HS-27A (cell line): ENCODE measurements at regions not wholly inside any gene's neighbourhood (a gene's known extent, or its start where the extent isn't known, plus 50 kb on each side); places are given as distances from the start of the nearest gene placed in this dataset.
A peak's percentile ranks its signal among the peaks of the same experiment; 100 is the strongest.
"Not testable (repeated sequence)": the region's sequence is repeated elsewhere in the genome, so short reads cannot be mapped to it uniquely, and the experiment has no call there.

Experiments
- DNase-seq: peaks from one replicate; pipeline ENCODE4 v3.0.0-alpha.2; 2012; ENCODE audit warnings: low read depth, missing footprints

- DNase-seq: not testable (repeated sequence)
Measured at GRCh38 chr16:88243921-88244320, 138.8 kb upstream of the ZNF469 start.

- DNase-seq: peak; percentile 59
Measured at GRCh38 chr16:88245241-88246081, 137.3 kb upstream of the ZNF469 start.

GRCh38 chr16:88246955-88247582, 135.7 kb upstream of the ZNF469 start:
- DNase-seq: not testable (repeated sequence)

- DNase-seq: not testable (repeated sequence)
Measured at GRCh38 chr16:88247583-88247966, 135.2 kb upstream of the ZNF469 start.

GRCh38 chr16:88248761-88249160, 134.0 kb upstream of the ZNF469 start:
- DNase-seq: not testable (repeated sequence)

DNA sequence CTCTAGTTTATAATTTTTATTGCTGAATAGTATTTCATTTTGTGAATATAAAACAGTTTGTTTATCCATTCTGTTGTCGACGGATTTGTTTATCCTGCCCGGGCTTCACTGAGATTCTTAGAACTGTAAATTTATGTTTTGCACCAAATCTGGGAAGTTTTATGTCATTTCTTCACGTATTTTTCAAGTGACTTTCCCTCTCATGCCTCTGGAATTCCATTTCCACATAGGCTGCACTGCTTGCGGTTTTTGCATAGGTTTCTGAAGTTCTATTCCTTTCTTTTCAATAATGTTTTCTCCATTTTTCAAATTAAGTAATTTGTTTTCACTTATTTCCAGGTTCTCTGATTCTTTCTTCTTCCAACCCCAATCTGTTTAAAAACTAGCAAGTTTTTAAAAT, 132.4 kb upstream of the ZNF469 start:
- not testable (repeated sequence) for DNase-seq

DNA sequence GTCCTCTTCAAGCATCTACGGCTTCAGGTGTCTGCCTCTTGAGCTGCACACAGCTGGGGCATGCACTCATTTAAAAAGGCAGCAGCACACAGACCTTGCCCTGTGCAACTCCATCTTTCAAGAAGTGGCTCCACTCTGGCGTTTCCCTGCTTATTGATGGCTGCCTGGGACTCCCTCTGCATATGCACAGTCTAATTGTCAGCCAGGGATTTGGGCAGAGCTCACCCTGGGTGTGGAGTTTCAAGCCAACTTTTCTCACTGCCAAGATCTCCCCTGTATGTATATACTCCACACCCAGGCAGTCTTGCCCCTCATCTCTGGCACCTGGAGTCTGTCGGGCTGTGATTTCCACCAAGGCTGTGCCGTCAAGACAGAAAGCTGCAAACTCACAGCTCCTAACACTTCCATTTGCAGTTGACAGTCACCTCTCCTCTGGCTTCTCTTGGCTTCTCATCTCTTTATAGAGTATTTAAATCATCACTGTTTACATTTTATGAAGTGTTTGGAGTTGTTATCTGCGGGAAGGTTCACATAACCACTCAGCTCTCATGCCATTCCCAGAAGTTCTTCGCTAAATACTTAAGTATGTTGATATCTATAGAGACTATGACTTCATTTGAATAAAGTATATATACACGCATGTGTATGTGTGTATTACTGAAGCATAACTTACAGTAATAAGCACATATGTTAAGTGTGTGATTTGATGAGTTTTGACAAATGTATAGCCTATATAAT, 130.5 kb upstream of the ZNF469 start:
- not testable (repeated sequence) for DNase-seq

- not testable (repeated sequence) for DNase-seq
Measured at GRCh38 chr16:88258141-88258540, 124.6 kb upstream of the ZNF469 start.

GRCh38 chr16:88258764-88259525, 123.8 kb upstream of the ZNF469 start:
- DNase-seq: not testable (repeated sequence)

- DNase-seq: not testable (repeated sequence)
Measured at GRCh38 chr16:88259538-88259937, 123.2 kb upstream of the ZNF469 start.

DNA sequence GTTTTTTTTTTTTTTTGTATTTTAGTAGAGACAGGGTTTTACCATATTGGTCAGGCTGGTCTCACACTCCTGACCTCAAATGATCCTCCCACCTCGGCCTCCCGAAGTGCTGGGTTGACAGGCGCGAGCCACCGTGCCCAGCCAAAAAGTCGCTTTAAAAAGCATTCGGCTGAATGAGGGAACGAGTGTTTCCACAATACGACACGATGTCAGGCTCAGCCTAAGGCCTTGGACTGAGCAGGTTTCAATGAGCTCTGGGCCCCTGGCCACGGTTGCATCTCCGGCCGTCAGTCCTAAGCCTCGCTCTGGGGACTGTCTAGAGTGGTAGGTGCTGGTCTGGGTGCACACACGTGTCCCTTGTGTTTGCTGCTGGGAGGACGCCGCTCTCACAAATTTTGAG, 122.6 kb upstream of the ZNF469 start:
- not testable (repeated sequence) for DNase-seq

- DNase-seq: not testable (repeated sequence)
Measured at GRCh38 chr16:88260881-88261665, 121.7 kb upstream of the ZNF469 start.

- DNase-seq: not testable (repeated sequence)
Measured at GRCh38 chr16:88261814-88262605, 120.7 kb upstream of the ZNF469 start.

- not testable (repeated sequence) for DNase-seq
Measured at GRCh38 chr16:88262858-88263563, 119.7 kb upstream of the ZNF469 start.

GRCh38 chr16:88263681-88264287, 119.0 kb upstream of the ZNF469 start:
- not testable (repeated sequence) for DNase-seq

DNA sequence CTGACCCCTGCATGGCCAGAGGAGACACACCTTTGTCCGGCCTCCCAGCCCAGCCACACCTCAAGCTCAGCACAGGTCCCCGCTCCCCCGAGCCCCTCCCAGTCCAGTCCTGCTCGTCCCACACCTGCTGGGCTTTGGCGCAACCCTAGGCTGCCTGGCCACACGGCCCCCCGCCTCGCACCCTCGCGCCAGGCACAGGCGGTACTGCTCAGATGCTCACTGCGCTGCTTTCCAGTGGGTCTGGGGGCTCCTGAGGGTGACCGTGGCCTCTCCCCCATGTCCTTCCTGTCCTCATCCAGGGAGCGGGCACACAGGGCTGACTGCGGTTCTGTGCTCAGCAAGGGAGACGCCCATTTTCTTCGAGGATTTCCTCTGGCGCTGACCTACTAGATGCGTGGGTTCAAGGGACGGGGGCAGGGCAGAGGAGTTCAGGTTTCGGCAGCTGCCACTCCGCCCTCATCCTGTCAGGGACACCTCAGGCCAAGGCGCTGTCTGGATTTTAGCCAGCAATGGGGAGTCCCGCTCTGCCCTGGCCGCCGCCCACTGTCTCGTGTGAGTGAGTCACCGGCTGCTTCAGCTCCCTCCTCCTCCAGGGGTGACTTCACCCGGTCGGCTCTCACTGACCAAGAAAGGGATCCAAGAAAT, 118.0 kb upstream of the ZNF469 start:
- DNase-seq: peak; percentile 59

DNA sequence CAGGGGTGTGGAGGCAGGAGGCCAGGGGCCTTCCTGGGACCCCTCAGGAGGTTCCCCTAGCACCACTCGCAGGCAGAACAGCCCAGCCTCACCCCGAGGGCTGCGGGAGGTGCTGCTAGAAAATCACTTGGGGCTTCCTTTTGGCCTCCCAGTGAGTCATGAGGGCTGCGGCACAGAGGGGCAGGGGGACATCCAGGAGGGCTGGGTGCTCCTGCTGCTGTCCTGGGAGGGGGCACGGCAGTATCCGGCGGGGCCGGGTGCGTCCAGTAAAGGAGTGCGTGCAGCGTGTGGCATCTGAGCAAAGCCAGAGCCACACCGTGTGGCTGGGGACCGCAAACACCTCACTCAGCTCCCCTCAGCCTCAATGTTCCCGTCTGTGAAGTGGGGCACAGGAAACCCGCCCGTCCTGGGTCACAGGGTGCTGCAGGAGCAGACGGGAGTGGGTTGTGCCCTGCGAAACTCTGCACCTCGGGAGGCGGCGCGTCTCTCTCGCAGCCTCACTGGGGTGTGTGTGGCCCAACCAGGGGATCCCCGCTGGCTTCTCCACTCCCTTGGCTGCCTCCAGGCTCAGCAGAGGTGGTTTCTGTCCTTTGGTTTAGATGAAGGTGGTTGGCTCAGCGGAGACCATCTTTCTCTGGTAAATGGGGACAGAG, 117.3 kb upstream of the ZNF469 start:
- not testable (repeated sequence) for DNase-seq

- not testable (repeated sequence) for DNase-seq
Measured at GRCh38 chr16:88266036-88266435, 116.7 kb upstream of the ZNF469 start.
